ENCODE measurements at regions not wholly inside any gene's neighbourhood (a gene's known extent, or its start where the extent isn't known, plus 50 kb on each side); places are given as distances from the start of the nearest gene placed in this dataset.
"Not testable (repeated sequence)": the region's sequence is repeated elsewhere in the genome, so short reads cannot be mapped to it uniquely, and the experiment has no call there.

GRCh38 chr4:60487118-60487761 is 712.9 kb upstream of the ADGRL3 start:
- H3K4me3 ChIP-seq (ENCODE audit: low read length); H3K9ac ChIP-seq (ENCODE audit: low read length); H3K27me3 ChIP-seq (ENCODE audit: control insufficient read depth, insufficient read depth, low read length); H3K27ac ChIP-seq (ENCODE audit: low read depth, low read length); H3K4me1 ChIP-seq (ENCODE audit: control insufficient read depth, insufficient read depth, low read length); H3K36me3 ChIP-seq (ENCODE audit: control insufficient read depth, insufficient read depth, low read length): not testable (repeated sequence)

- no peak overlapping the region for H3K4me3 ChIP-seq (ENCODE audit: low read length)
- no peaks in the 10 kb centered on the region for H3K36me3 ChIP-seq (ENCODE audit: control insufficient read depth, insufficient read depth, low read length)
- no peak overlapping the region for H3K27ac ChIP-seq (ENCODE audit: low read depth, low read length)
- H3K4me1 ChIP-seq (ENCODE audit: control insufficient read depth, insufficient read depth, low read length) = no peaks in the 10 kb centered on the region
- H3K9ac ChIP-seq (ENCODE audit: low read length) = no peak overlapping the region
- H3K27me3 ChIP-seq (ENCODE audit: control insufficient read depth, insufficient read depth, low read length) = no peaks in the 10 kb centered on the region
Observed at GRCh38 chr4:60500810-60501209, 699.3 kb upstream of the ADGRL3 start.

GRCh38 chr4:60502733-60503132 is 697.4 kb upstream of the ADGRL3 start:
- H3K36me3 ChIP-seq (ENCODE audit: control insufficient read depth, insufficient read depth, low read length) = no peaks in the 10 kb centered on the region
- no peaks in the 10 kb centered on the region for H3K27me3 ChIP-seq (ENCODE audit: control insufficient read depth, insufficient read depth, low read length)
- no peak overlapping the region for H3K9ac ChIP-seq (ENCODE audit: low read length)
- no peak overlapping the region for H3K4me3 ChIP-seq (ENCODE audit: low read length)
- no peak overlapping the region for H3K27ac ChIP-seq (ENCODE audit: low read depth, low read length)
- H3K4me1 ChIP-seq (ENCODE audit: control insufficient read depth, insufficient read depth, low read length) = no peaks in the 10 kb centered on the region

- Histone ChIP-seq H3K4me3 (ENCODE audit: low read length) (no peak overlapping the region), H3K9ac (ENCODE audit: low read length) (no peak overlapping the region), H3K27me3 (ENCODE audit: control insufficient read depth, insufficient read depth, low read length) (no peaks in the 10 kb centered on the region), H3K27ac (ENCODE audit: low read depth, low read length) (no peak overlapping the region), H3K36me3 (ENCODE audit: control insufficient read depth, insufficient read depth, low read length) (no peaks in the 10 kb centered on the region), H3K4me1 (ENCODE audit: control insufficient read depth, insufficient read depth, low read length) (no peaks in the 10 kb centered on the region)
Observed at GRCh38 chr4:60506061-60506460, 694.1 kb upstream of the ADGRL3 start.

GRCh38 chr4:60522265-60522664 is 677.9 kb upstream of the ADGRL3 start:
- Histone ChIP-seq H3K27ac (ENCODE audit: low read depth, low read length) (no peak overlapping the region), H3K4me3 (ENCODE audit: low read length) (no peak overlapping the region)

GRCh38 chr4:60531776-60532379 is 668.2 kb upstream of the ADGRL3 start:
- Histone ChIP-seq H3K36me3 (ENCODE audit: control insufficient read depth, insufficient read depth, low read length) (no peaks in the 10 kb centered on the region), H3K4me3 (ENCODE audit: low read length) (no peak overlapping the region), H3K27ac (ENCODE audit: low read depth, low read length) (no peak overlapping the region), H3K9ac (ENCODE audit: low read length) (no peak overlapping the region), H3K27me3 (ENCODE audit: control insufficient read depth, insufficient read depth, low read length) (no peaks in the 10 kb centered on the region), H3K4me1 (ENCODE audit: control insufficient read depth, insufficient read depth, low read length) (no peaks in the 10 kb centered on the region)

More at GRCh38 chr4:60522265-60522664, 677.9 kb upstream of the ADGRL3 start:
- no peak overlapping the region for H3K9ac ChIP-seq (ENCODE audit: low read length)
- no peaks in the 10 kb centered on the region for H3K36me3 ChIP-seq (ENCODE audit: control insufficient read depth, insufficient read depth, low read length)
- H3K4me1 ChIP-seq (ENCODE audit: control insufficient read depth, insufficient read depth, low read length) = no peaks in the 10 kb centered on the region
- no peaks in the 10 kb centered on the region for H3K27me3 ChIP-seq (ENCODE audit: control insufficient read depth, insufficient read depth, low read length)

GRCh38 chr4:60544981-60545380 is 655.1 kb upstream of the ADGRL3 start:
- H3K9ac ChIP-seq (ENCODE audit: low read length) = no peak overlapping the region
- no peak overlapping the region for H3K27ac ChIP-seq (ENCODE audit: low read depth, low read length)
- no peaks in the 10 kb centered on the region for H3K36me3 ChIP-seq (ENCODE audit: control insufficient read depth, insufficient read depth, low read length)
- no peak overlapping the region for H3K4me3 ChIP-seq (ENCODE audit: low read length)
- no peaks in the 10 kb centered on the region for H3K27me3 ChIP-seq (ENCODE audit: control insufficient read depth, insufficient read depth, low read length)
- no peaks in the 10 kb centered on the region for H3K4me1 ChIP-seq (ENCODE audit: control insufficient read depth, insufficient read depth, low read length)

- no peaks in the 10 kb centered on the region for H3K36me3 ChIP-seq (ENCODE audit: control insufficient read depth, insufficient read depth, low read length)
- no peaks in the 10 kb centered on the region for H3K4me1 ChIP-seq (ENCODE audit: control insufficient read depth, insufficient read depth, low read length)
- no peak overlapping the region for H3K4me3 ChIP-seq (ENCODE audit: low read length)
- H3K27me3 ChIP-seq (ENCODE audit: control insufficient read depth, insufficient read depth, low read length) = no peaks in the 10 kb centered on the region
- no peak overlapping the region for H3K9ac ChIP-seq (ENCODE audit: low read length)
- no peak overlapping the region for H3K27ac ChIP-seq (ENCODE audit: low read depth, low read length)
Observed at GRCh38 chr4:60562334-60562733, 637.8 kb upstream of the ADGRL3 start.

- Histone ChIP-seq H3K4me3 (ENCODE audit: low read length) (no peak overlapping the region), H3K27me3 (ENCODE audit: control insufficient read depth, insufficient read depth, low read length) (no peaks in the 10 kb centered on the region), H3K9ac (ENCODE audit: low read length) (no peak overlapping the region), H3K27ac (ENCODE audit: low read depth, low read length) (no peak overlapping the region), H3K36me3 (ENCODE audit: control insufficient read depth, insufficient read depth, low read length) (no peaks in the 10 kb centered on the region), H3K4me1 (ENCODE audit: control insufficient read depth, insufficient read depth, low read length) (no peaks in the 10 kb centered on the region)
Observed at GRCh38 chr4:60565558-60565957, 634.6 kb upstream of the ADGRL3 start.

GRCh38 chr4:60575336-60575735 is 624.8 kb upstream of the ADGRL3 start:
- no peaks in the 10 kb centered on the region for H3K4me1 ChIP-seq (ENCODE audit: control insufficient read depth, insufficient read depth, low read length)
- H3K9ac ChIP-seq (ENCODE audit: low read length) = no peak overlapping the region
- no peaks in the 10 kb centered on the region for H3K36me3 ChIP-seq (ENCODE audit: control insufficient read depth, insufficient read depth, low read length)
- no peak overlapping the region for H3K27ac ChIP-seq (ENCODE audit: low read depth, low read length)
- no peak overlapping the region for H3K4me3 ChIP-seq (ENCODE audit: low read length)
- no peaks in the 10 kb centered on the region for H3K27me3 ChIP-seq (ENCODE audit: control insufficient read depth, insufficient read depth, low read length)

GRCh38 chr4:60579335-60579734 is 620.8 kb upstream of the ADGRL3 start:
- Histone ChIP-seq H3K9ac (ENCODE audit: low read length) (no peak overlapping the region), H3K4me1 (ENCODE audit: control insufficient read depth, insufficient read depth, low read length) (no peaks in the 10 kb centered on the region), H3K27me3 (ENCODE audit: control insufficient read depth, insufficient read depth, low read length) (no peaks in the 10 kb centered on the region), H3K36me3 (ENCODE audit: control insufficient read depth, insufficient read depth, low read length) (no peaks in the 10 kb centered on the region), H3K27ac (ENCODE audit: low read depth, low read length) (no peak overlapping the region), H3K4me3 (ENCODE audit: low read length) (no peak overlapping the region)

GRCh38 chr4:60581919-60582536 is 618.1 kb upstream of the ADGRL3 start:
- Histone ChIP-seq H3K4me1 (ENCODE audit: control insufficient read depth, insufficient read depth, low read length) (no peaks in the 10 kb centered on the region), H3K27me3 (ENCODE audit: control insufficient read depth, insufficient read depth, low read length) (no peaks in the 10 kb centered on the region), H3K9ac (ENCODE audit: low read length) (no peak overlapping the region), H3K36me3 (ENCODE audit: control insufficient read depth, insufficient read depth, low read length) (no peaks in the 10 kb centered on the region), H3K27ac (ENCODE audit: low read depth, low read length) (no peak overlapping the region), H3K4me3 (ENCODE audit: low read length) (no peak overlapping the region)

GRCh38 chr4:60588556-60588955 is 611.6 kb upstream of the ADGRL3 start:
- Histone ChIP-seq H3K4me1 (ENCODE audit: control insufficient read depth, insufficient read depth, low read length) (no peaks in the 10 kb centered on the region), H3K27me3 (ENCODE audit: control insufficient read depth, insufficient read depth, low read length) (no peaks in the 10 kb centered on the region), H3K9ac (ENCODE audit: low read length) (no peak overlapping the region), H3K27ac (ENCODE audit: low read depth, low read length) (no peak overlapping the region), H3K4me3 (ENCODE audit: low read length) (no peak overlapping the region), H3K36me3 (ENCODE audit: control insufficient read depth, insufficient read depth, low read length) (no peaks in the 10 kb centered on the region)
